ENCODE measurements at regions not wholly inside any gene's neighbourhood (a gene's known extent, or its start where the extent isn't known, plus 50 kb on each side); places are given as distances from the start of the nearest gene placed in this dataset.
"Not testable (repeated sequence)": the region's sequence is repeated elsewhere in the genome, so short reads cannot be mapped to it uniquely, and the experiment has no call there.

- DNase-seq (ENCODE audit: low read depth in 2 of 2) = no peak
Measured at GRCh38 chr4:117014236-117014635, 71.1 kb downstream of the TRAM1L1 start.

- no peak for DNase-seq (ENCODE audit: low read depth in 2 of 2)
Measured at GRCh38 chr4:117010671-117011070, 74.7 kb downstream of the TRAM1L1 start.

GRCh38 chr4:117001077-117001476 is 84.3 kb downstream of the TRAM1L1 start:
- no peak for DNase-seq (ENCODE audit: low read depth in 2 of 2)

GRCh38 chr4:116982656-116983055 is 102.7 kb downstream of the TRAM1L1 start:
- DNase-seq (ENCODE audit: low read depth in 2 of 2) = no peak

- DNase-seq (ENCODE audit: low read depth in 2 of 2) = not testable (repeated sequence)
Measured at GRCh38 chr4:116980436-116980835, 104.9 kb downstream of the TRAM1L1 start.

GRCh38 chr4:116959045-116959444 is 126.3 kb downstream of the TRAM1L1 start:
- DNase-seq (ENCODE audit: low read depth in 2 of 2) = no peak

- DNase-seq (ENCODE audit: low read depth in 2 of 2) = no peak
Measured at GRCh38 chr4:116953947-116954346, 131.4 kb downstream of the TRAM1L1 start.

GRCh38 chr4:116952530-116953136 is 132.7 kb downstream of the TRAM1L1 start:
- no peak for DNase-seq (ENCODE audit: low read depth in 2 of 2)

GRCh38 chr4:116949856-116950255 is 135.5 kb downstream of the TRAM1L1 start:
- no peak for DNase-seq (ENCODE audit: low read depth in 2 of 2)

- no peak for DNase-seq (ENCODE audit: low read depth in 2 of 2)
Measured at GRCh38 chr4:116942315-116942714, 143.1 kb downstream of the TRAM1L1 start.

- DNase-seq (ENCODE audit: low read depth in 2 of 2) = no peak
Measured at GRCh38 chr4:116930329-116930728, 155.0 kb downstream of the TRAM1L1 start.

GRCh38 chr4:116926631-116927295 is 158.6 kb downstream of the TRAM1L1 start:
- DNase-seq (ENCODE audit: low read depth in 2 of 2) = no peak

- DNase-seq (ENCODE audit: low read depth in 2 of 2) = no peak
Measured at GRCh38 chr4:116925900-116926457, 159.4 kb downstream of the TRAM1L1 start.

- DNase-seq (ENCODE audit: low read depth in 2 of 2) = no peak
Measured at GRCh38 chr4:116923389-116923788, 162.0 kb downstream of the TRAM1L1 start.

- no peak for DNase-seq (ENCODE audit: low read depth in 2 of 2)
Measured at GRCh38 chr4:116913451-116913850, 171.9 kb downstream of the TRAM1L1 start.

- no peak for DNase-seq (ENCODE audit: low read depth in 2 of 2)
Measured at GRCh38 chr4:116906758-116907157, 178.6 kb downstream of the TRAM1L1 start.

- DNase-seq (ENCODE audit: low read depth in 2 of 2) = no peak
Measured at GRCh38 chr4:116899561-116899960, 185.8 kb downstream of the TRAM1L1 start.

- DNase-seq (ENCODE audit: low read depth in 2 of 2) = no peak
Measured at GRCh38 chr4:116885579-116885978, 199.8 kb downstream of the TRAM1L1 start.

GRCh38 chr4:116882503-116882902 is 202.9 kb downstream of the TRAM1L1 start:
- no peak for DNase-seq (ENCODE audit: low read depth in 2 of 2)

- DNase-seq (ENCODE audit: low read depth in 2 of 2) = no peak
Measured at GRCh38 chr4:116881077-116881476, 204.3 kb downstream of the TRAM1L1 start.

GRCh38 chr4:116880625-116881024 is 204.8 kb downstream of the TRAM1L1 start:
- no peak for DNase-seq (ENCODE audit: low read depth in 2 of 2)

- no peak for DNase-seq (ENCODE audit: low read depth in 2 of 2)
Measured at GRCh38 chr4:116878280-116878679, 207.1 kb downstream of the TRAM1L1 start.

- no peak for DNase-seq (ENCODE audit: low read depth in 2 of 2)
Measured at GRCh38 chr4:116877069-116877468, 208.3 kb downstream of the TRAM1L1 start.
